GM18505 (cell line): ENCODE measurements at regions not wholly inside any gene's neighbourhood (a gene's known extent, or its start where the extent isn't known, plus 50 kb on each side); places are given as distances from the start of the nearest gene placed in this dataset.

Experiments used
- ATAC-seq: cut with Tn5 transposase; IDR thresholded peaks from one replicate; pipeline ENCODE4 v1.9.1; 2021; ENCODE audit not compliant: unreplicated experiment
- POLR2A ChIP-seq: IDR thresholded peaks from 4 replicates; pipeline ENCODE4 v1.6.1; 2011; ENCODE audit warnings: borderline replicate concordance; ENCODE audit not compliant: insufficient read depth, insufficient read length; ENCODE audit errors: extremely low read depth

DNA sequence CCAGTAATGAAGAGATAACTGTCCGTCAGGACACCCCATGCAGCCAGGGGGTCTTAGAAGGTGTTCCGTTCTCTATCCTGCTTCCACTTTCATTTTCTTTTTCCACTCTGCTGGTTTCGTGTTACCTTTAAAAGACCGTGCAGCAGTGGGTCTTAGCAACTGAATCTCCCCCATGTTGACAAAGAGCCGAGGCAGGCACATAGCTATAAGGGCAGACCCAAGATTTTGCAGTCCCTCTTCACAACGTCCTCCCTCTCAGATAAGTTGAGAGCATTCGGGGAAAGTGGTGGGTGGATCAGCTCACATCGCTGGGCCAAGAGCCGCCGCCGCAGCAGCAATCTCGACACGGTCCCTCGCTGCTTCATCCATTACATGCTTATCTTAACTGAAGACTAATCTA lies 355.5 kb downstream of the LMO4 start:
- no peak for ATAC-seq
- TF ChIP-seq POLR2A: no peak

DNA sequence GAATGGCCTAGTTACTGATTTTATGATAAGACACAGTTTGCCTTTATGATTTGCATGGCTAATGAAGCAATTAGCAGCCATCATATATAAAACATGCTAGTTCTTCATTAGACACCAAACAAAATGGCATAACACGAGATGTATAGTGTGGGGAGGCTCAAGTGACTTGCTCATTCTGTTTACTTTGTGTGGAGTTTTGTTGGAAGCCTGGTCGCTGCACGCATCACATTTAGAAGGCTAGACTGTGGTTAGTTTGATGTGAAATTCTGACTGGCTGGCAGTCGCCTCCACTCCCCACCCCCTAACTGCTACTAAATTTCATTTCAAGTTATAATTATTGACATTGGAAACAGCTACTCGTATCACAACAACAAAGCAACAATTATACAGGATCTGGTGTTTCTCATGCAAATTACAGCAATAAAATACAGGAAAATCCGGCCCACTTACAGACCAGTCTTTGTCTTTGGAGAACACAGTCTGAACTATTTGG lies 356.1 kb downstream of the LMO4 start:
- no peak for ATAC-seq
- no peak for TF ChIP-seq POLR2A

DNA sequence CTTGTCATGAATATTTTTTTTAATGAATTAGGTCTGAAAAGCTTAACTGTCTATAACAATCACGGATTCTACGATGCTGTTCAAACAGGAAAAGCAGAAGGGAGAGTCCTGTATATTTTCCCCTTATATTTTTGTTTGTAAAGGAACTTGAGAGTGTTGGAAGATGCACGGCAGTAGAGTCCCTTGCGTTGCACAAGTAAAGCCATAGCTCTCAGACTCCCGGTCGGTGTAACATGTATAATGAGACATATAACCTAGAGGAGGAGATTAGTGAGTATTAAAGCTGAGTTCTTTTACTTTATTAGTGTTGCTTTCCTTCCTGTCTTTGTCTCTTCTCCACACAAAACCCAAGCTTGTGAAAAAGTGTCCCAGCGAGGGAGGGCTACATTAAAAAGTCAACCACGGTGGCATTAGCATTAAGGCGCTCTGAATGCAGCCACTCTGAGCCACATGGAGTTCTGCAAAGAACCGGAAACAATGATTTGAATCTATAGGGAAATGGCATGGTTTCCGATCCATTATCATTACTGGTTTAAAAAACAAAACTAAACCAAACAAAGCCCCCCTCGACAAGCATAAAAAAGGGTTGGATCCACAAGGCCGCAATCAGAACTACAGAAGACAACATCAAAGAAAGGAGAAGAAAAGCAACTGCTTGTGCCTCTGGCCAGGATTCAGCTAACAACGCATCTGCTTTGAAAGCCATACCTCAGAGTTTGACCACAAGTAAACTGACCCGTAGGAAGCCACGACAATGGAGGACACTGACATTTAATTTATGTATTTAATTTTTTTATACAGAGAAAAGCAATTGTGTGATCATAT lies 356.8 kb downstream of the LMO4 start:
- no peak for TF ChIP-seq POLR2A
- no peak for ATAC-seq

DNA sequence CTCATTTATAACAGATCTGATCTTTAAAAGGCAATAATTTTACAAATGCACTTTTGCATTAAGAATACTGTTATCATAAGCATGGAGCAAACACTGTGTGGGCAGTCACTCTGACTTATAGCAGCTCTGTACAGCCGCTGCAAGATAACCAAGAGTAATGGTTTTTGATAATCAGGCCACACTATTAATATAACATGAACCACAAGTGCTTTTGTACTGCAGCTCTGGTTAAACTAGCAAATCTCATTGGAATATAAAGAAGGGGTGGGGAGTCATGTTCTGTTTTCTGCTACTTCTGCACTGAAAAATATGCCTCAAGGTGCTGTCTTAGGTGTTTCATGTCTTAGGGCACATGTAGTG lies 357.4 kb downstream of the LMO4 start:
- no peak for TF ChIP-seq POLR2A
- no peak for ATAC-seq

DNA sequence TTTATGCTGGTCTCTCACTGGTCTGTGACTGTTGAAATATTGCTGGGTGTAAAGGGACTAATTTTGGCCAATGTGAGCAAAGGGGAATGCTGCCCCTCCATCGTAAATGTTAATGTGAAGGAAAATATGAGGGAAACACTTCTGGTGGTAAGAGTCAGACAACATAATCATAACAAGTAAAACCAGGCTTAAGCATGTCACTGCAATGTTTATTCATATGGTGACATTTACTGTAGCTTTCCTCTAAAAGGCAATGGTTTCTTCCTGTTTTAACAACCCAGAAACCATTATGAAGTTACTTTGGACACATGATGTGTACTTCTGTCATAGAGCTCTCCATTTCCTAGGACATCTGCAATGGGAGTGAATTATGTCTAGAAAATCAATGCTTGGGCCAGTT lies 358.0 kb downstream of the LMO4 start:
- no peak for TF ChIP-seq POLR2A
- ATAC-seq: no peak

DNA sequence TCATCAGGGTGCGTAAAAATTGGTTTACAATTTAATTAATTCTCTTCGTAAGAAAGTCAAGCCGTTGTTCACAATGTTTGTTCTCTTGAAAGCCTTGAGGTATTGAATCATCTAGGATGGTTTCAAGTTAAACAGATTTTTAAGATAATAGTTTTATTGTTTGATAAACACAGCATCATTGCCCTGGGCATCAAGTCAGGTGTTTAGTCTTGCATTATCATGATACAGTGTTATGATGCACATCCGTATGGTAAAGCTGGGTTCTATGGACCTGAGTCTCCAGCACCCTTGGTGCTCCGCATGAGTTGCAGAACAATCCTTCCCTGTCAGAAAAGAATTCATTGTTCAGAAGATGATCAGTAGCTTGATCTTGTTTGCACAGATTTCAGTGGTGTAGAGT lies 359.5 kb downstream of the LMO4 start:
- no peak for ATAC-seq
- no peak for TF ChIP-seq POLR2A

DNA sequence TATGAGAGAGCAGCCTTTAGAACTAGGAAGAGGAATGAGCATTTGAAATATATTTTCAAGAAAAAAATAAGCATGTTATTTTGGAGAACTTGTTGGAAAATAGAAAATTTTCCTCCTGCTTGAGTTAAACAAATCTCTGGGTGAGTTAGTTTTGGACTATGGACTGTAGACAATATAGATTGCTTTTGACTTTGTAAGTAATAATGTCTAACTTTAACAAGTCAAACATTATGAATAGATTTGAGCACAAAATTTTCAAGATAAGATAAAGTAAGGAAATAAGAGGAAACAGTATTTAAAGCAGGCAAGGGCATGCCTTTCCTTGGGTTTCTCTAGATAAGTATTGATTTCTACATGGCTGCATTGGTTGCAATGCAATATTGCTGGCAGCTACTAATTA lies 360.8 kb downstream of the LMO4 start:
- no peak for TF ChIP-seq POLR2A
- ATAC-seq: no peak

DNA sequence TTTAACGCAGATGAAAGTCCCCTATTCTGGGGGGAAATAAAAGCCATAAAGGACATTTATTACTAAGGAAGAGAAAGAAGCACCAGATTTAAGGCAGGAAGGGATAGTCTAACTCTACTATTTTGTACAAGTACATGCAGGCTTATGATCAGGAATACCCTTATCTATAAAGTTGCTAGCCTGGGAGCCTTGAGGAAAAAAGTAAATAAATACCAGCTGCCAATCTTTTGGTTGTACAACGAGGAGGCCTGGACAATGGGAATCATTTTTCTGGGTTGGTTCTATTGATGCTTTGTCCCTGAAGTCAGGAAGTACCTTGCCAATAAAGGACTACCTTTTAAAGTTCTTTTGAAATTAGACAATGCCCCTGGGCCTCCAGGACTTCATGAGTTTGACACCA lies 367.8 kb downstream of the LMO4 start:
- no peak for TF ChIP-seq POLR2A
- no peak for ATAC-seq

DNA sequence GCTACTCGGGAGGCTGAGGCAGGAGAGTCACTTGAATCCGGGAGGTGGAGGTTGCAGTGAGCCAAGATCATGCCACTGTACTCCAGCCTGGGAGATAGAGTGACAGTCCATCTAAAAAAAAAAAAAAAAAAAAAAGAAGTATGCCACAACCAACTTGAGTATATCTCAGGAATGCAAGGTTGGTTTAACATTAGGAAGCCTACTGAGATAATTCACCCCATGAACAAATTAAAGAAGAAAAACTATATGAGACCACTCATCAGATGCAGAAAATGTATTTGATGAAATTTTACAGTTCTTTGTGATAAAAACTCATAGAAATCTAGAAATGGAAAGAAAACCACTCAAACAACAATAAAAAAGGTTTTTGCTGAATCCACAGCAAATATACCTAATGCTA lies 373.8 kb downstream of the LMO4 start:
- no peak for TF ChIP-seq POLR2A
- no peak for ATAC-seq

DNA sequence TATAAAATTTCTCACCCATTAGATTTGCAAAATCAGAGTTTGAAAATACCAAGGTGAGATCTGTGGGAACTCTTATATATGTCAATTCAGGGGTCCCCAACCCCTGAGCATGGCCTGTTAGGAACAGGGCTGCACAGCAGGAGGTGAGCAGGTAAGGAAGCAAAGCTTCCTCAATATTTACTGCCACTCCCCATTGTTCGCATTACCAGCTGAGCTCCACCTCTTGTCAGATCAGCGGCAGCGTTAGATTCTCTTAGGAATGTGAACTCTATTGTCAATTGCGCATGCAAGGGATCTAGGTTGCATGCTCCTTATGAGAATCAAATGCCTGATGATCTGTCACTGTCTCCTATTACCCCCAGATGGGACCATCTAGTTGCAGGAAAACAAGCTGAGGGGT lies 376.6 kb downstream of the LMO4 start:
- no peak for ATAC-seq
- no peak for TF ChIP-seq POLR2A

DNA sequence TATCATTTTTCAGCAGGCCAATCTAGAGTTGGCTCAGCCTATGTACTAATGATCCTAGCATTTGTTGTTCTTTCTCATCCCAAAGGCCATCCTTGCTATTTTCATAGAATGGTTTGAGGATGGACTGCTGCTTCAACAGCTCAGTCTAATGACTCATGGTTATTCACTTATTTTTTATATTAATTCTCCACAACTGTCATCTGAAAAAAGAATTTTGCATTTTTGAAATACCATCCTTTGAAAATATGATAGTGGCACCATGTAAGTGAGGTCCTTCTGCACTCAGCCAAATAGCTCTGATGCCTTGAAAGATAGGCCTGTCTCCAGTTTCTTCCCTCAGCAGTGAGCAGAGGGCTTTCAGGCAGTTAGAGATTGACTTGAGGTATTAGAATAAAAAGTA lies 377.5 kb downstream of the LMO4 start:
- no peak for ATAC-seq
- no peak for TF ChIP-seq POLR2A

DNA sequence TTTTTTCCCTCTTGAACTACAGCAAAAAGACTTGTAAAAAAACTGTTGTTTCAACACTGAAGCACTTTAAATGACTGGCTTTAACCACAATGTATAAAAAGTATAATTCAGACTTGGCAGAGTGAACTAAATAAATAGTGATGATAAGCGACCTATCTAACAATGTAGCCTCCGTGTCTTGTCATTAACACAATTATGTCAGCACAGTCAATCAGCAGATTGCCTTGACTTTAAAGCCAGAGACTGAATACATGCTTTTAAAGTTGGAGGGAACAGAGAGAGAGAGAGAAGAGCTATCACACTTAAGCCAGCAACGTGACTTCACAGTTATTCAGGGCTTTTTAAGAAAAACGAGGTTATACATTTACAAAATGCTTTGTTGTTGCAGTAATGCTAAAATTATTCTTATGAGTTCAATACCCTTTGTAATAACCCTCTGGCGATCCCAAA lies 378.1 kb downstream of the LMO4 start:
- no peak for TF ChIP-seq POLR2A
- no peak for ATAC-seq

DNA sequence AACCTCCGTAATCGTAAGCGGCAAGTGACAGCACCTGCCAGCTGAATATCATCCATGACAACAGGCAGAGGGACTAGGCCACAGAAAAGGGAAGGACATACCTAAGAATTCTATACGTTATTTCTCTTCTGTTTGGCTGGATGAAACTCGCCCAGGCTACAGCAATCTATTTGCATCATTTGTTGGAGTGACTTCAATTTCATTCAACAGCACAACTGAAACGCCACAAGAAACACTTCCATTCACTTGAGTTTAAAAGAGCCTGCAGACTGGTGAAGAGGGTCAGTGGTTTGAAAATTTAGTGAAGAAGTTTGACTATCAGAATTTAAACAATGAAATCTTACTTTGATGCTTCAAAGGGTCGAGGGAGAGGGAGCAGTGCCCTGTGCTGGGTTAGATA lies 378.7 kb downstream of the LMO4 start:
- ATAC-seq: no peak

DNA sequence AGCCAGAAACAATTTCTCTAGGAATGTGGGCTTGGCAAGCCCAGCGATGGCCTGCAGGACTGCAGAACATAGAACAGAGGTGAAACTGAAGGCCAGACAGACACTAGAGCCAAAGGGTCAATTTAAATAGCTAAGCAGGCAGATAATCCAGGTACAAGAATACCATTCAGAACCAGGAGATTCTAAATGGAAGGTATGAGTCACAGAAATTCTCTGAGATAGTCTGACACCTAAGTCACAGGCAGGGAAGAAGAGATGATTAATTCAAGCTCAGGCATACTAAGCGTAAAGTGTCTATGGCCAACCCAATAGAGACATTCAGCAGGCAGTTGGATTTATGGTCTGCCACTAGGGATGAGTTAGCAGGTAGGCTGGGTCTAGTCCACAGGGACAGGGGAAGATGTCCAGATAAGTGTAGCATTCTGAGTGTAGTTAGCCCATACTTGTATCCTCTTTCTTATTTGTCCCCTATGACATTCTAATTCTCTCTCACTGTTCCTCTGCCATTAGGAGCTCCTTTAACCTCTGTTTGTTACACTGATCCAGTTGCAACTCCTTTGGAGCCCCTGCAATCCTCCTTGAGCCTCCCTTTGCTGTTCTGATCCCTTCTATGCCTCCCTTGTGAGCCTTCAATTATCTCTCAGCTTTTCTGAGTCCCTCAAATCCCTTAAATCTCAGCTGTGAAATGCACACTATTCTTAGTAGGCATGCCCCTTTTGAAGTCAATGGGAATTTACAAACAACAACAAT lies 383.8 kb downstream of the LMO4 start:
- no peak for TF ChIP-seq POLR2A
- no peak for ATAC-seq

More for the DNA sequence above, 378.7 kb downstream of the LMO4 start:
- TF ChIP-seq POLR2A: no peak
